ENCODE measurements at regions not wholly inside any gene's neighbourhood (a gene's known extent, or its start where the extent isn't known, plus 50 kb on each side); places are given as distances from the start of the nearest gene placed in this dataset.

DNA sequence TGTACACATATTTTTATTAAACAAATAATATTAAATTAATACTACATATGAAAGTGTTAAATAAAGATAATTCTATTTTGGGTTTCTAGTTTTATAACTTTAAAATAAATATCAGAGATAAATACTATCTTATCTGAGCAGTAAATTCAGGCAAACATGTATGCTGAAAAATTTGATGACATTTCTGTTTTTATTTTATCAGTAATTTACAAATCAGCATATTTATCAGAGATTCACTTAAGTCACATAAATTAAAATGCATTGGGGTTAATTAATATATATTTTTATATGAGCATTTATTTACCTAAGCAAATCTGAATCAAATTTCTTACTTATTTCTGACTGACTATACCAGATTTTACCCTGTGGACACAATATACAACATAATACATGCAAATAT lies 1499.8 kb downstream of the OTOL1 start:
- H3K9ac ChIP-seq (ENCODE audit: insufficient read depth, low read length, poor library complexity, severe bottlenecking) = no peak overlapping the region
- Mint-ChIP-seq H3K4me1 (no peaks in the 10 kb centered on the region), H3K4me3 (no peak overlapping the region), H3K9me3 (peaks cover 0 to 8% (median 2%) of the 10 kb centered on the region in 7 donors), H3K27me3 (ENCODE audit: low read depth in 3 of 3) (no peaks in the 10 kb centered on the region), H3K27ac (no peak overlapping the region), H3K36me3 (no peaks in the 10 kb centered on the region)
- H3K36me3 ChIP-seq (replicated peaks in 1 of 2; ENCODE audit: control insufficient read depth in 1 of 2, insufficient read depth in 2 of 2, low read length in 2 of 2) = no peaks in the 10 kb centered on the region
- no peaks in the 10 kb centered on the region for H3K27me3 ChIP-seq (ENCODE audit: control insufficient read depth in 2 of 2, insufficient read depth in 2 of 2, low read length in 2 of 2)
- intact Hi-C loops (cut with micrococcal nuclease) = no loop called here
- H3K4me1 ChIP-seq (ENCODE audit: control insufficient read depth in 1 of 2, insufficient read depth in 2 of 2, low read length in 2 of 2) = no peaks in the 10 kb centered on the region
- no peak overlapping the region for H3K4me3 ChIP-seq (replicated peaks in 1 of 3; ENCODE audit: low read depth in 2 of 3, low read length in 3 of 3)
- peaks cover 0 to 5% of the 10 kb centered on the region in 2 donors for H3K9me3 ChIP-seq (replicated peaks in 1 of 2; ENCODE audit: control insufficient read depth in 1 of 2, insufficient read depth in 1 of 2, low read length in 2 of 2)
- no peaks in the 10 kb centered on the region for H3K79me2 ChIP-seq (ENCODE audit: insufficient read depth, low read length)
- H4K20me1 ChIP-seq (ENCODE audit: insufficient read depth, low read length) = no peaks in the 10 kb centered on the region
- no peak overlapping the region for H3K4me2 ChIP-seq (replicated peaks; ENCODE audit: extremely low read depth, low read length, poor library complexity, severe bottlenecking)
- H3K27ac ChIP-seq (ENCODE audit: low read depth in 1 of 2, low read length in 2 of 2) = no peak overlapping the region
- TF ChIP-seq, protein P1, sequence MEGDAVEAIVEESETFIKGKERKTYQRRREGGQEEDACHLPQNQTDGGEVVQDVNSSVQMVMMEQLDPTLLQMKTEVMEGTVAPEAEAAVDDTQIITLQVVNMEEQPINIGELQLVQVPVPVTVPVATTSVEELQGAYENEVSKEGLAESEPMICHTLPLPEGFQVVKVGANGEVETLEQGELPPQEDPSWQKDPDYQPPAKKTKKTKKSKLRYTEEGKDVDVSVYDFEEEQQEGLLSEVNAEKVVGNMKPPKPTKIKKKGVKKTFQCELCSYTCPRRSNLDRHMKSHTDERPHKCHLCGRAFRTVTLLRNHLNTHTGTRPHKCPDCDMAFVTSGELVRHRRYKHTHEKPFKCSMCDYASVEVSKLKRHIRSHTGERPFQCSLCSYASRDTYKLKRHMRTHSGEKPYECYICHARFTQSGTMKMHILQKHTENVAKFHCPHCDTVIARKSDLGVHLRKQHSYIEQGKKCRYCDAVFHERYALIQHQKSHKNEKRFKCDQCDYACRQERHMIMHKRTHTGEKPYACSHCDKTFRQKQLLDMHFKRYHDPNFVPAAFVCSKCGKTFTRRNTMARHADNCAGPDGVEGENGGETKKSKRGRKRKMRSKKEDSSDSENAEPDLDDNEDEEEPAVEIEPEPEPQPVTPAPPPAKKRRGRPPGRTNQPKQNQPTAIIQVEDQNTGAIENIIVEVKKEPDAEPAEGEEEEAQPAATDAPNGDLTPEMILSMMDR (IDR thresholded peaks at IDR 0.05) = no peak
- no peak overlapping the region for H2AFZ ChIP-seq (ENCODE audit: insufficient read depth, low read depth, low read length, poor library complexity, severe bottlenecking)
- DNase-seq = no peak

DNA sequence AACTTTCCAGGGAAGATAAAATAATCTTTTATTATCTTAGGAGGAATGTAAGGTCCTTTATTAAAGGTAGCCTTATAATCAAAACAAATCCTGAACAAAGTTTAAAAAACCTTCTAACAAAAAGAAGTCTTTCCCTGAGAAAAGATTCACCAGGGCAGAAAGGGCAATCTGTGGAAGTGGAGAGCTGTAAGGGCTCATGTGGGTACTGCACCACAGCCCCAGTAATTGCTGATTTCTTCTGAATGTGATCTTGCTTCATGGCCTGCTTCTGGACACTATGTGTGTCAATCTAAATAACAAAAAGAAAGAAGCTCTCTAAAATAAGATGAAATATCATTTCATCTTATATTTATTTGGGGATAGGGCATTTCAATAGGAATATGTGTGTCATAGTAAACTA lies 1501.6 kb downstream of the OTOL1 start:
- intact Hi-C loops (cut with micrococcal nuclease) = no loop called here
- Histone ChIP-seq H3K4me3 (replicated peaks in 1 of 3; ENCODE audit: low read depth in 2 of 3, low read length in 3 of 3) (no peak overlapping the region), H3K27ac (ENCODE audit: low read depth in 1 of 2, low read length in 2 of 2) (no peak overlapping the region), H3K4me2 (replicated peaks; ENCODE audit: extremely low read depth, low read length, poor library complexity, severe bottlenecking) (no peak overlapping the region), H3K79me2 (ENCODE audit: insufficient read depth, low read length) (no peaks in the 10 kb centered on the region), H2AFZ (ENCODE audit: insufficient read depth, low read depth, low read length, poor library complexity, severe bottlenecking) (no peak overlapping the region), H3K27me3 (ENCODE audit: control insufficient read depth in 2 of 2, insufficient read depth in 2 of 2, low read length in 2 of 2) (no peaks in the 10 kb centered on the region), H3K9me3 (replicated peaks in 1 of 2; ENCODE audit: control insufficient read depth in 1 of 2, insufficient read depth in 1 of 2, low read length in 2 of 2) (peaks cover 0 to 5% of the 10 kb centered on the region in 2 donors), H3K36me3 (replicated peaks in 1 of 2; ENCODE audit: control insufficient read depth in 1 of 2, insufficient read depth in 2 of 2, low read length in 2 of 2) (no peaks in the 10 kb centered on the region), H3K4me1 (ENCODE audit: control insufficient read depth in 1 of 2, insufficient read depth in 2 of 2, low read length in 2 of 2) (no peaks in the 10 kb centered on the region), H4K20me1 (ENCODE audit: insufficient read depth, low read length) (no peaks in the 10 kb centered on the region), H3K9ac (ENCODE audit: insufficient read depth, low read length, poor library complexity, severe bottlenecking) (no peak overlapping the region)
- no peaks in the 10 kb centered on the region for H3K27me3 Mint-ChIP-seq (ENCODE audit: low read depth in 3 of 3)
- H3K4me3 Mint-ChIP-seq = no peak overlapping the region
- TF ChIP-seq, protein P1 (IDR thresholded peaks at IDR 0.05) = no peak
- H3K27ac Mint-ChIP-seq = no peak overlapping the region
- H3K4me1 Mint-ChIP-seq = no peaks in the 10 kb centered on the region
- peaks cover 0 to 8% (median 3%) of the 10 kb centered on the region in 7 donors for H3K9me3 Mint-ChIP-seq
- no peak for DNase-seq
- H3K36me3 Mint-ChIP-seq = no peaks in the 10 kb centered on the region

All from CD14-positive monocyte (primary cell).